GM19239 (cell line): ENCODE measurements at regions not wholly inside any gene's neighbourhood (a gene's known extent, or its start where the extent isn't known, plus 50 kb on each side); places are given as distances from the start of the nearest gene placed in this dataset.
A peak's percentile ranks its signal among the peaks of the same experiment; 100 is the strongest.
"Not testable (repeated sequence)": the region's sequence is repeated elsewhere in the genome, so short reads cannot be mapped to it uniquely, and the experiment has no call there.

Source experiments
- DNase-seq: peaks from one replicate; pipeline ENCODE4 v3.0.0; 2011; ENCODE audit warnings: low spot score; ENCODE audit not compliant: insufficient read length
- FAIRE-seq: peaks from 2 replicates; lab custom pipeline; 2011; peaks lifted over from hg19 to GRCh38; lab: Jason Lieb, UNC

DNA sequence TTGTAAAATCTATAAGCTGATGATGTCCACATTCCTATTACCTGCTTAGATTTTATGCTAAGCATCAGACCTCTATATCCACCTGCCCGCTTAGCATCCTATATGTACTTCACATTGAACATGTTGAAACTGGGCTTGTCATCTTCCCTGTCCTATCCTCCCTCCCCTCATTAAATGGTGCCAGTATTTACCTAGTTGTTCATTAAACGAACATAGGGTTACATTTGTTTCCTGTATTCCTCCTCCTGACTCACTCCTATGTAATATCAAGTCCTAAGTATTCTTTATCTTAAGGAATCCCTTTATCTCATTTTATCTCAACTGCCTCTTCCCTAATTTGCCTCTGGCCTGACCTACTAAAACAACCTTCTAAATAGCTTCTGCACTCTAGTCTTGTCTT, 177.8 kb upstream of the MEF2C start:
- FAIRE-seq (no peak), DNase-seq (no peak)

DNA sequence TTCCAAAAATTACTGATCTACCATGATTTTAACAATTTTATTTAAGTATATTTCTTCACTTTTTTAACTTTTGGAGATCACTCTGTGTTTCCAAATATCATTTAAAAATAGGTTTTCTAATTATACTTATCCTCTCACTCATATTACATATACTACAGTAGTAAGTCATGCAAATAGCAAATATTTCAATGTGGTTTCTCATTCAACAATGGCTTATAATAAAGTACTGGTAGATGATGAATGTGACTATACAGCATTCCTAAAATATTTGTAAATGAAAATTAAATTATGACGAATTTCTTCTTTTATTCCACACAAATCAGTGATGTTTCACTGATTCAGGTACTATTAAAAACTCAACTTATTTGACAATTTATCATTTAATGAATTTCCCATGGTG, 176.3 kb upstream of the MEF2C start:
- no peak for DNase-seq
- no peak for FAIRE-seq

DNA sequence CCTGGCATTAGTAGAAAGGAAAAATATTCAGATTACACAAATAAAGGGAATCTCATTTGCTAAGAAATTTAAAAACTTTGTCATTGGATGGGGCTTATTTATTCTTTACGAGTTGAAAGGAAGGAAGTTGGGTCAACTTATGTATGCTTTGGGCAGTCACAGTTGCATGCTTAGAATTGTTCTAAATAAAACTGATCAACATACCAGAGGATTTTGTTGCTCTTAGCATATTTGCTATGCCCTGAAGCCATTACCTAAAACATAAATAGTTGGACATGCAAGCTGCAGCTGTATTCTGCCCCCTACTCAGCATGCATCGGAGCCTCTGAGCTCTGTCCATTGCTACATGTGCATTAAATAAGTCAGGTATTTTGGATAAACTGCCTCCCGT, 172.7 kb upstream of the MEF2C start:
- FAIRE-seq (no peak), DNase-seq (no peak)

DNA sequence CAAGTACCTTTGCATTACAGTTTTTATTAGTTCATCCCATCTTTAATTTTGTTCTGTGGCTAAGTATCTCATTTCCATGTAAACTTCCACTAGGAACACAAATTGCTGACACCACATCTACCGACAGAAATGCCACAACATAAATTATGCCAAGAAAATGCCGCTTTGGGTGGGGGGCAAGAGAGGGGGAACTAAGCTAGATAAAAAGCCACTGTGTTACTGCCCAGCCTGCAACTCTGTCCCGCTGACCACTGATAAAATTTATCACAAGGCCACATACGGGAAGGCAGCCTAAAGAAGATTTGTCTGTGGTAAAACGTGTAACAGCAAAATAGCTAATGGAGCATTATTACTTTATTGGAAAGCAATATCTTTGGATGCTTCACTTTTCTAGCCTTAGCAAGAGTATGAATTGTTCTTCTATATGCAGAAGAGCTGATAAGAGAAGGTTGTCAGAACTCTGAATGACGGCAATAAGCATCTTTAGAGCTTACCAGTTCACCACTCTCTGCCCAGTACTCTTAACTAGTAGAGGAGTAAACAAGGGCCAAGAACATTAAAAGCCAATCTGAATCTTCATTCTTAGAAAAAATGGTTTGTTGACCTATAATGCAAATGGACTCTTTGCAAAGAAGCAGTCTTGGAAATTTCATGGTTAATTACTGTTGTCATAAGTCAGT, 172.2 kb upstream of the MEF2C start:
- DNase-seq (no peak), FAIRE-seq (no peak)

DNA sequence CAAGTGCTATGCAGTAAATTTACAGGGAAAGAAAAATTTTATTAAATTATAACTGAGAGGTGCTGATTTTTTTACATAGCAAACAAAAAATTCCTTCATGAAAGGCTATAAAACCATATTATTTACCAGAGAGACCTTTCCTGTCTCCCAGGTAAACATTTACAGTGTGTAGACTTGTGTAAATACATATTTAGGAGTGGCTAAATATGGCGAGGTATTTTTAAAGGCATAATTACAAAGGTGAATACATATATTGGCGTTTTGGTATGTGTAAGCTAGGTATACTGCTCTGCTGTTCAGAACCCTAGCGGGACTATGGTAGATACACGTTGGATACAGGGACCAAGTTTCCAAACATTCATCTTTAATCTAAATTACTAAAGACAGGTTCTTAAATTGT, 170.6 kb upstream of the MEF2C start:
- DNase-seq (no peak), FAIRE-seq (no peak)

DNA sequence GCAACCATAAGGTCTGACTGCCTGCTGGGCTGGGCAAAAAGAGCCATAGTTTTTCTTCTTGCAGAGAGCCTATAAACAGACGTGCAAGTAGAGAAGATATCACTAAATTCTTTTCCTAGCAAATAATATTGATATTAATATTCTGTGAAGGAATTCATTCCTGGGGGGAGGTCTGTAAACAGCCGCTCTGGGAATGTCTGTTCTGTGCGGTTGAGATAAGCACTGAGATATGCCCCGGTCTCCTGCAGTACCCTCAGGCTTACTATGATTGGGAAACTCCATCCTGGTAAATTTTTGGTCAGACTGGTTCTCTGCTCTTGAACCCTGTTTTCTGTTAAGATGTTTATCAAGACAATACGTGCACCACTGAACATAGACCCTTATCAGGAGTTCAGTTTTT, 167.1 kb upstream of the MEF2C start:
- not testable (repeated sequence) for DNase-seq, FAIRE-seq

DNA sequence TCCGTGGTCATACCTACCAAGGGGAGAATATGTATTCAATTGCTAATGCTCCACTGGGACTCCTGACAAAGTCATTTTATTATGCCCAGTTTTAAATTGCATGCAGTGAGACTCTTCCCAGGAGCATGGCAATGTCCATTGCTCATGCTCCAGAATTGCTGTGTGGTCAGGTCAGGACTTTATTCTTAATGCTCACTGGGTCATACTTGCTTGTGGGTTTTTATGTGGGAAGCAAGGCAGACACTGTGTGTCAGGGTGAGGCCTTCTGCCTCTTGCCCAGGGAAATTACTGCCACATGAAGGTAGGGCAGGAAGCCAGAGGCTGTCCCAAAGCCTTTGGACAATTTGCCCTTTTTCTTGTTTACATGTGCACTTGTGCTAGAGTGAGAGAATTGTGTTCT, 164.6 kb upstream of the MEF2C start:
- peak; percentile 26 for FAIRE-seq
- DNase-seq, result no peak

DNA sequence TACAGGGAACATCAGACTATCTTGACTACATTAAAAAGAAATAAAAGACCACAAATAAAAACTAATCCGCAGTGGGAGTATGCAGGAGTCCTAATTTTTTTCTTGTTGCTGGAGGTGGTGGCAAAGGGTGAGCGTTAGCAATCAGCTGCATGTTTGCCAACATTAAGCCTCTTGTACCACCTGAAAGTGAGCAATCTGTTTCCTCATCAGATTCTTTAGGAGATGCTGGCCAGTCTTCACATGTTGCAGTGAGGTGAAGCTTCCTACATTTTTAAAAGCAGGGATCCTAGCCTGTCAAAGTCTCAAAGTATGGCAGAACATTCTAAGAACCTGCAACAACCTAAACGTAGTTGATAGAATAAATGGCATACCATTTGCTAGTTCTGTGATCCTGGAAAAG, 162.2 kb upstream of the MEF2C start:
- DNase-seq, result no peak
- no peak for FAIRE-seq

DNA sequence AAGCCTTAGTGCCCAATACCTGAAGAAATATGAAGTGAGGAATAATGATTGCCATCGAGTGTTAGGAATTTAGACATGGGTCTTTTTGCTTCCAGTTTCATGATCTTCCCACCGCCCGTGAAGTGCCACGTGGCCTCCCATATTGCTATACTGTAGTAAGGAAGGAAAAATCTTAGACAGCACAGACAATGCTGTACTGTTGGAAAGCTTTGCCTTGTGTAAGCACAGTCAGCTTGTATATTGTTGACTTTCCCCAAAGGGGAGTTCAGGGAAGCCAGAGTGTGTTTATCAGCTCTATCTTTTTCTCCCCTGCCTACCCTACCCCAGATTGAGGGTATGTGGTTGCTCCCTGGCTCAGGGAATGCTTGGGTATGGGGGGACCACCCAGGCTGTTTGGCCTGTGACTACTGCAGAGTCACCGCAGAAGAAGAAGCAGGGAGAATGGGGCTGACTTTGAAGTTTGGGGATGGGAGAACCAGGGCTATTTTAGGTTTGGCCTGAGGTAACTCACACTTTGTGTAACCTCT, 161.8 kb upstream of the MEF2C start:
- no peak for FAIRE-seq
- DNase-seq, result no peak

DNA sequence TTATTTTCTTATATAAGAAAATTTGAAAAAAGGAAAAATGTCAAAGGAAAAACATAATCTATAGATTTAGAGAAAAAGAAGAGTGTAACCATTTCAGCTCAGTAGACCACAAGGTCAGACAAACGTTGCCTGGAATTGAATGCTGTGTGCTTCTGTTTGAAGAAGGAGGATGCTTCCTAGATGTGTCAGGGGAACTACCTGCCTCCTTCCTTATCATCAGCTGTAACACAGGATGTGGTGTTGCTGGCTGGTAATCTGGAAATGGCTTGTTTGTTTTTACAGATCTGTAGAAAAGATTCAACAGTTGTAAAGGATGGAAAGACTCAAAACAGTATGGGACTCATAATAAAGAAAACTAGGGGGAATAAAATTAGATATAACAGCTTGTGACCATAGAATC, 160.7 kb upstream of the MEF2C start:
- peak; percentile 1 for DNase-seq
- FAIRE-seq, result peak; percentile 65

DNA sequence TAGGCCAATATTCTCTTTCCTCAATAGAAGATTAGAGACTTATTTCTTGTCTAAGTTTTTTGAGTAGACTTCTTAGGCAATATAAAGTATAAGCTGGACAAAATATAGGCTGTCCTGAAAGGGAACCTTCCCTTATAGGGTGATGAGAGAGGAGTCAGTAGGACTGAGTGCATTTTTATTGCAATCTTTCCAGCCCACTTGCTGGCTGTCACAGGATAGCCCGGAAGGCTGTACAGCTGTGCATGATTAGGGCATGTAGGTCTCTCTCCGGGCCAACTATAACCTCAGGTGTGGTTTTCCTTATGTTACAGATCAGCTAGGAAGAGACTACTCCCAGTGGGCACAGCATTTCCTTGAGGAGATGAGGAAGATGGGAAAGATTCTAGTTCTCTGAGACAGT, 159.8 kb upstream of the MEF2C start:
- DNase-seq (no peak), FAIRE-seq (peak; percentile 18)

DNA sequence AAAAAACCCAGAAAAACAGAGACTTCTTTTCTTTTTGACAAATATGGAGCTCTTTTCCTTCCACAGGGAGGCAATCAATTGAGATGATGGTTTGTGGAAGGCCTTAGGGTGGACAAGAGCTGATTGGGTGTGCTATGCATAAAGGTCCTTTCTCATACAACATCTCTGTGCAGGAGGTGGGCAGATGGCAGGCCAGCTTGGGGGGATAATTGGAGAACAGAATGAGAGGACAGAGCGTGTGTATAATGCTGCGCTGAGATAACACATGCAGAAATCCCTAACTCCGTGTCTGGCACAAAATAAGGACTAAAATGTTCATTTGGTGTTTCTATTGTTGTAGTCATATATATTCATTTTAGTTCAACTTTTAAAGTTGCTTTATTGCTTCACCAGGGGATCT, 159.0 kb upstream of the MEF2C start:
- FAIRE-seq (no peak), DNase-seq (no peak)

DNA sequence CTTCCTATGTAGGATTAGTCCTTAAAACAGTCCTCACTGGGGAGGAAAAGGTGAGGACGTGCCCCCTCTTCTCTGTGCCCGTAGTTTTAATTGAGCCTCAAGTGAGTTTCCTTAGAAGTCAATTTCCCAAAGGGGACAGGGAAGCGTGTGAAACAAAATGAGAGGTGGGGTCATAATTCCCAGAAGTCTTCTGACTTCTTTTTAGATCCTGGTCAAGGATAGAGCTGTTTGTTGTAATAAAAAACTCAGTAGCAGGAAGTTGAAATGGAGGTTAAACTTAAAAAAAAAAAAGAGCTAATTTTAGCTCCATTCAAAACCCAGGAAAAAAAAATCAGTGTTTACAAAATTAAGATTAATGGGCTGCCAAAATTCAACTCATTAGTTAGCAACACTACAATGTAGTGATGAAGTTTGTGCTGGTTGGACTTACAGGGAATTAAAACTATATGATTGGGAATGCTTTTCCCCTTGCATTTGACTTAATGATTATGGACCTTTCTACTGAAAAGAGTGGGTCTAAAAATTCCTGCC, 158.3 kb upstream of the MEF2C start:
- FAIRE-seq, result peak; percentile 42
- no peak for DNase-seq

DNA sequence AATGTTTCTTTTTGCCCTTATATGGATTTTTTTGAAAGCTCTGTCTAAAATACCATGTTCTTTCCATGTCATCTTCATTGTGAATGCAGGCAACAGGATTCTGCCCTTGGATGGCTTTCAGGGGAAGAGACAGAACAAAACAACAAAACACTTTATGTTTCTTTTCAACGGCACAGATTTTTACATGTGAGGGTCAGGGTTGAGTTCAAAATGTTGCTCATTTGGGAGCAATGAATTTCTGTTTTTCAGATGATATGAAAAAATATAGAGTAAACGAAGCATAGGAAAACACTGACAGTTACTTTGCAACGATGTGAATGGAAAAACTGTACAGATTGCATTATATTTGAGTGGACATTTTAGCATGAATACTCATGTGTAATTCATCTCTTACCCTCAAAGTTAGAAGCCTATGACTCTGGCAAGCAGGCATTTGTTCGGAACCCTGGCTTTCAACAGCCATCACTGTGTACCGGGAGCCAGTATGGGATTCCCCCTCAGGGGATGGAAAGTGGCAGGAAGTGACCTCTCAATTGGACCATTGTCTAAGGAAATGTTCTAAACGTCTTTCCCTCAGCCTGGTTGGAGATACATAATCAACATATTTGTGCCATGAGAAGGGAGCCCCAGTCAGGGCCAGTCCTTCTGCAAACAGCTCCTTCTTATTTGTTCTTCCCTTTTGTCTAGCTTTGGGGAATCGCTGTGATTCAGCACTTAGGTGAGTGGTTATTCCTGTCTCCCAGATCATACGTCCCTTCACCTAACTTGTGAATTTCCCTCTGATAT, 153.9 kb upstream of the MEF2C start:
- no peak for FAIRE-seq
- DNase-seq, result no peak

DNA sequence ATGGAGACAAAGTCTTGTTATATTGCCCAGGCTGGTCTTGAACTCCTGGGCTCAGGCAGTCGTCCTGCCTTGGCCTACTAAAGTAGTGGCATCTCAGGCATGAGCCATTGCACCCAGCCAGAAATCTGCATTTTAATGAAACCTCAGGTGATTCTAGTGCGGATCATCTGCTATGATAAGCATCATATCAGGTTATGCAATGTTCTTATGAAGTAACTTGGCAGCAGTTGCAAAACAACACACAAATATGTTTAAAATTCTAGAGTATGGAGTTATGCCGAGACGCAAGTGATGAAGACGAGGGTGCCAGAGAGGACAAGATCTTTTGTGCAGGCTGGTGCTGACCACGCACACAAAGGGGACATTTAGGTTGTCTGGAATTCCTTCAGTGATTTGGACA, 153.2 kb upstream of the MEF2C start:
- no peak for DNase-seq
- no peak for FAIRE-seq

DNA sequence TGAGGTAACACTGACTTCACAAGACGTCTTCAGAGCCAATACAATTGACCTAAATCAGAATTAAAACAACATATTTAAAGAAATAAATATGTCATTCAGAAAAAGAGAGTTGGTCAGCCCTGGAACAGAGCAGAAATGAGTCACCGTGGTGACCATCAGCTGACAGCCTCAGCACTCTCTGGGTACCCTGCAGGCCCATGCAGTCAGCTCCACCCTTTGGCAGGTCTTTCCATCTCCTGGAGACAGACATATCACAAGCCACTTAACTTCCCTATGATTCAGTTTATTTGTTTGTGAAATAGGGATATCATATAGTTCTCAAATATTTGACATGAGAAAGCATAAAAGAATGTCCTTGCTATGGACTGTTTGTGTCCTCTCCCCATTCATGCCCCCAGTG, 151.6 kb upstream of the MEF2C start:
- FAIRE-seq (no peak), DNase-seq (no peak)

DNA sequence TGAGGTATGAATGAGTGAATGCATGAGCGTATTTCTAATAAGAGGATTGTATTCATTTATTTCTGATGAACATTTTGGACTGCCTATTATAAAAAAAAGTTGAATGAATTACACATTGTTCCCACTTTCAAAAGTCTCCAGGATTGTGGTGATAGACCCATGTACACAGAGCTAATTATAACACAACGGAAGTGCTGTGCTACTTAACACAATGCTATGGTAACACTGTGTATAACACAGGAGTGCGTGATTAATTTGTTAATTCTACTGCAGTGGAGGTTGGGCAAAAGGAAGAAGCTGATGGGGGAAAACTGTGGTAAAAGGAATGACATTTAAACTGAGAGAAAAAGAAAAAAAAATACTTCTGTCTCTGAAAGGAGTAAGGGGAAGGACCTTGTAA, 147.8 kb upstream of the MEF2C start:
- FAIRE-seq (no peak), DNase-seq (no peak)

DNA sequence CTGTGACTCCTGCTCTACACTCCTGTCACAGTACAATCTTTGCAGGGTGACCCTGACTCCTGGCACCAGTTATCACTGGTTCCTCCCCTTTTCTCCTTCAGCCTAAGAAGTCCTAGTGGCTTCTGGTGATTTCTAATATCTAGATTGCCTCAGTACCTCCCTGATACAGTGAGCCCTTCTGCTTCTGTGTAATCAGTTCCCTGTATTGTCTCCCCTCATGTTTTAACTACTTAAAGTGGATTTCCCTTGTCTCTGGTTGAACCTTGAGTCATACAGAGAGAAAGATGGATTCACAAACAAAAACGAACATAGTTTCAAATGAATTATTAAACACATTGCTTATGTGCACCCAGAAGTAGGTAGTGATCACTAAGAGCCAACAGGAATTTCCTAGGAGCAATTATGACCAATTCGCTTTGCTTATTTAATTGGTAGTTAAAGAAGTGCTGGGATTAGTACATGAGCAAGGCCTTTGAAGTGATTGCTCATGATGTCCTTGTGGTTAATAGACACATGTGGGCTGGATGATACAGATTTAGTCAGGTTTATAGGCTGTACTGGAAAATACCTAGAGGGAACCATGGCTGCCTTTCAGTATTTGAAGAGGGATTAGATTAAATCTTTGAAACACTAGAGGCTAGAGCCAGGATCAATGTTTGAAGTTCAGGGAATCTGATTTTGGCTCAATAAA, 145.8 kb upstream of the MEF2C start:
- DNase-seq (no peak), FAIRE-seq (no peak)

DNA sequence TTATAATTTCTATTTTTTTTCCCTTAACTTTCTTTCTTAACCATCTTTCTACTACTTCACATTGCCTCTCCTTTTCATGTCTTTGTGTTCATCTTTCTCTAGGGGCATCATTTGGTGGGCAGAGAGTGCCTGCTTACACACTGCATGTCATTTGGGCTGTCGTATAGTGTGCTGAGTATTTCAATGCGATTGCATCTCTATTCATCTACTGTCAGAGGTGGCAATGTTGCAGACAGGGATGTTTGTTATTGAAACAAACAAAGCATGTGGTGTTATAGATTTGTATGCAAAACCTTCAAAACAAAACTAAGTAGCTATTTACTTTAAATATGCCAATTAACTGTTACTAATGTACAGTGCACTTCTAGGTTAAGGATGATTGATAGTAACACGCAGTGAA, 141.1 kb upstream of the MEF2C start:
- DNase-seq (no peak), FAIRE-seq (peak; percentile 72)

DNA sequence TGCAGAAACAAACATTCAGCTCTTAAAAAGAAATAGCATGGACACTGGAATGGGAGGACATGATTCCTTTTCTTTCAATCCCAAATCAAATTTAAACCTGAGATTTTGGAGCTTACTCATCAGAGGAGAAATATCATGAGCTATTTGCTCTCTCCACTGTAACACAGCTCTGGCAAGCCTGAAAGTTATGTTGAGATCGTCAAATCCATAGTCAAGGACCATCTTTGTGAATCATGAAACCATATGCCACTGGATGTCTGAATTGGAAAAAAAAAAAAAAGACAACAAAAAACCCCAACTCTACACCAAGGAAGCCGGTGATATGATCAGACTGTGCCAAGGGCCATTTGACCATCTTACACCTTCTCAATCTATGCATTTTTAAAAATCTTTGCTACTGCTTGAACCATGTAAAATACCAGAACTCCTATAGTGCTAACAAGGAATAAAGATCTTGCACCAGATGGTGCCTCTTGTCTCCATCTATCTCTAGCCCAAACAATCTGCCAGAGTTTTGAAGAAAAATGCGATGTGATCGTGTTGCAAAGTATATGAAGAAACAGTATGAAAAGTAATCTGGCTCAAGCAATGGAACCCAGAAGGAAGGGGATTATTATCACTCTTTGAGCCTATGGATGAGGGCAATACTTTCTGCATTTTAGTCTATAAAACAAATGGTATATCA, 138.1 kb upstream of the MEF2C start:
- no peak for FAIRE-seq
- no peak for DNase-seq
